Fibroblast of the aortic adventitia (primary cell): ENCODE measurements at regions not wholly inside any gene's neighbourhood (a gene's known extent, or its start where the extent isn't known, plus 50 kb on each side); places are given as distances from the start of the nearest gene placed in this dataset.
"Not testable (repeated sequence)": the region's sequence is repeated elsewhere in the genome, so short reads cannot be mapped to it uniquely, and the experiment has no call there.

Experiments used
- DNase-seq: peaks from one replicate; pipeline ENCODE4 v3.0.0-alpha.2; 2010; ENCODE audit warnings: low read depth
- H3K4me3 ChIP-seq: 2 replicates; pipeline ENCODE4 v1.5.1; 2011; ENCODE audit warnings: low read depth, mild to moderate bottlenecking, control low read depth, low read length, moderate library complexity
- CTCF ChIP-seq: IDR thresholded peaks from 2 replicates; pipeline ENCODE4 v1.5.1; 2011; ENCODE audit warnings: mild to moderate bottlenecking, low read length, control low read depth, inconsistent platforms; ENCODE audit not compliant: insufficient read depth

GRCh38 chr22:22756109-22756508, 111.7 kb downstream of the GGTLC2 start:
- no peak for TF ChIP-seq CTCF
- no peak overlapping the region for H3K4me3 ChIP-seq
- DNase-seq: no peak

- H3K4me3 ChIP-seq, DNase-seq: not testable (repeated sequence)
Observed at GRCh38 chr22:22756551-22757201, 112.3 kb downstream of the GGTLC2 start.

GRCh38 chr22:22758101-22758807, 113.8 kb downstream of the GGTLC2 start:
- not testable (repeated sequence) for H3K4me3 ChIP-seq, DNase-seq

- DNase-seq: no peak
- H3K4me3 ChIP-seq: no peak overlapping the region
- TF ChIP-seq CTCF: no peak
Observed at GRCh38 chr22:22759371-22759770, 115.0 kb downstream of the GGTLC2 start.

- no peak for DNase-seq
- H3K4me3 ChIP-seq: no peak overlapping the region
- no peak for TF ChIP-seq CTCF
Observed at GRCh38 chr22:22759889-22760546, 115.6 kb downstream of the GGTLC2 start.

DNA sequence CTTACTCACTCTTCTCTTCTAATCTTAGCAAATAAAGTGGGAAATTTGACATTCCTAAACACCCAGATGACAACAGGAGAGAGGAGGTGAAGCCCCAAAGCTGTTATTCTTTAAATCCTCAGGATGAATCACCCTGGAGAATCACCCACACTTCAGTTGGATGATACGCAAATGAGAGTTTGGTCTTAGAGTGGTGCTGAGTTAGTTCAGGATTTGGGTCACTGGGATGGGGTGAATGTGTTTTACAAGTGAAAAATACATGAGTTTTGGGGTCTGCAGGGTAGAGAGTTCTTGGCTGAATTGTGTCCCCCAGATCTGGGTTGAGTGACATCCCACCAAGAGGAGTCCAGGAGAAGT, 117.2 kb downstream of the GGTLC2 start:
- no peak for DNase-seq
- TF ChIP-seq CTCF: no peak
- H3K4me3 ChIP-seq: no peak overlapping the region

DNA sequence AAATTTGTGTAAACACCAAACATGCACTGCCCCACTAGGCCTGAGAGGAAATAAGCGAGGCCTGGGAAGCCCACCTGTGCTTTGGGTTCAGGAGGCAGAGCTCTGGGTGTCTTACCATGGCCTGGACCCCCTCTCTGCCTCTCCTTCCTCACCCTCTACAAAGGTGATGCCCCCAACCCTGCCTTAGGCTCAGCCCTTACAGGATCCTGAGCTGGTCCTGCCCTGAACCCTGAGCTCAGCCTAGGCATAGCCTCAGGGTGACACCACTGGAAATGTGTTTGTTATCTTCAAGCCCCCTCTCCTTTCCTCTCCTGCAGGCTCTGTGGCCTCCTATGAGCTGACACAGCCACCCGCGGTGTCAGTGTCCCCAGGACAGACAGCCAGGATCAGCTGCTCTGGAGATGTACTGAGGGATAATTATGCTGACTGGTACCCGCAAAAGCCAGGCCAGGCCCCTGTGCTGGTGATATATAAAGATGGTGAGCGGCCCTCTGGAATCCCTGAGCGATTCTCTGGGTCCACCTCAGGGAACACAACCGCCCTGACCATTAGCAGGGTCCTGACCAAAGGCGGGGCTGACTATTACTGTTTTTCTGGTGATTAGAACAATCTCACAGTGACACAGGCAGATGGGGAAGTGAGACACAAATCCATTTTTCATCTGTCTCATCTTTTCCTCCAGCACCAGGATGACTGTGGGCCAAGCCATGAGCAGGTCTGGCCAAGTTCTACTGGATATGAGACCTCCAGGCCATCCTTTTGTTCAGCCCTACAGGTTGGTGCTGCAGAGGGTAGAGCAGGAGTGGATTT, 117.8 kb downstream of the GGTLC2 start:
- DNase-seq: no peak
- no peak overlapping the region for H3K4me3 ChIP-seq
- no peak for TF ChIP-seq CTCF
